H1 (cell line): ENCODE measurements at regions not wholly inside any gene's neighbourhood (a gene's known extent, or its start where the extent isn't known, plus 50 kb on each side); places are given as distances from the start of the nearest gene placed in this dataset.

ENCODE experiments used
- CTCF ChIA-PET: fragments of 300-600 bp; sonication (Branson Sonifier 250); formaldehyde crosslinking; loops from one replicate; lab custom pipeline; 2021; ENCODE audit not compliant: partially characterized antibody; lab: Charles Lee
- POLR2A ChIA-PET: fragments of 300-600 bp; sonication (Branson Sonifier 250); formaldehyde crosslinking; loops from one replicate; lab custom pipeline; 2021; ENCODE audit warnings: inconsistent platforms; ENCODE audit not compliant: partially characterized antibody; lab: Charles Lee
- DNase-seq, 2 experiments: peaks; one replicate each; pipeline versions ENCODE4 v3.0.0 to v3.0.0-alpha.2; 2010 to 2022; ENCODE audit warnings: low spot score in 2 of 2, low read depth in 1 of 2, mixed read lengths in 1 of 2
- FAIRE-seq: peaks from 2 replicates; lab custom pipeline; 2011; peaks lifted over from hg19 to GRCh38; lab: Jason Lieb, UNC
- H2AFZ ChIP-seq: 2 replicates; pipeline ENCODE4 v1.8.1; 2012; ENCODE audit warnings: low read length, inconsistent platforms
- H2AK5ac ChIP-seq: 2 replicates; pipeline ENCODE4 v1.6.1; 2013; ENCODE audit warnings: low read depth, low read length
- H2BK120ac ChIP-seq: replicated peaks from 2 replicates; pipeline ENCODE3; 2013; ENCODE audit warnings: low read depth, low read length, inconsistent platforms
- H2BK12ac ChIP-seq: 2 replicates; pipeline ENCODE4 v1.6.1; 2013; ENCODE audit warnings: low read depth, low read length
- H2BK15ac ChIP-seq: 2 replicates; pipeline ENCODE4 v1.6.1; 2013; ENCODE audit warnings: low read length
- H2BK20ac ChIP-seq: 2 replicates; pipeline ENCODE4 v1.6.1; 2013; ENCODE audit warnings: low read length
- H2BK5ac ChIP-seq: 2 replicates; pipeline ENCODE4 v1.6.1; 2013; ENCODE audit warnings: low read depth, low read length
- H3K14ac ChIP-seq: 2 replicates; pipeline ENCODE4 v1.6.1; 2013; ENCODE audit warnings: inconsistent platforms; ENCODE audit not compliant: insufficient read length
- H3K18ac ChIP-seq: 2 replicates; pipeline ENCODE4 v1.6.1; 2013; ENCODE audit warnings: low read length; ENCODE audit errors: extremely low read depth
- H3K23ac ChIP-seq: 2 replicates; pipeline ENCODE4 v1.6.1; 2013; ENCODE audit warnings: inconsistent platforms; ENCODE audit not compliant: insufficient read length
- H3K23me2 ChIP-seq: 2 replicates; pipeline ENCODE4 v1.6.1; 2013; ENCODE audit warnings: low read depth, low read length
- H3K27ac ChIP-seq: 2 replicates; pipeline ENCODE4 v1.6.1; 2011; ENCODE audit warnings: low read depth, low read length, inconsistent platforms
- H3K27me3 ChIP-seq, 4 experiments: replicated peaks in 1 of 4; 1 replicate in 1 of 4; 2 replicates in 3 of 4; pipeline versions ENCODE4 v1.6.1 to v1.8.1; 2011 to 2013; ENCODE audit warnings: low read length in 3 of 4, mild to moderate bottlenecking in 3 of 4, inconsistent platforms in 2 of 4, mixed read lengths in 2 of 4, moderate library complexity in 1 of 4; ENCODE audit not compliant: control insufficient read depth in 3 of 4, insufficient read depth in 3 of 4; ENCODE audit errors: extremely low read depth in 1 of 4
- H3K36me3 ChIP-seq, 4 experiments: 2 replicates each; pipeline versions ENCODE4 v1.6.1 to v1.8.1; 2011 to 2013; ENCODE audit warnings: mild to moderate bottlenecking in 4 of 4, low read length in 3 of 4, moderate library complexity in 2 of 4, control low read depth in 1 of 4, inconsistent platforms in 1 of 4; ENCODE audit not compliant: insufficient read depth in 4 of 4, control insufficient read depth in 2 of 4
- H3K4ac ChIP-seq: replicated peaks from 2 replicates; pipeline ENCODE3; 2013; ENCODE audit warnings: low read length, low read depth, mixed read lengths, inconsistent platforms; ENCODE audit not compliant: insufficient read length
- H3K4me1 ChIP-seq, 4 experiments: replicated peaks in 1 of 4; 1 replicate in 1 of 4; 2 replicates in 3 of 4; pipeline versions ENCODE4 v1.6.1 to v1.8.1; 2011 to 2013; ENCODE audit warnings: low read length in 3 of 4, inconsistent platforms in 2 of 4, mixed read lengths in 1 of 4; ENCODE audit not compliant: insufficient read depth in 4 of 4, control insufficient read depth in 3 of 4
- H3K4me2 ChIP-seq, 2 experiments: 2 replicates each; pipeline versions ENCODE4 v1.6.1 to v1.8.1; 2011 to 2013; ENCODE audit warnings: low read depth in 2 of 2, low read length in 2 of 2, control low read depth in 1 of 2, inconsistent platforms in 1 of 2, mild to moderate bottlenecking in 1 of 2; ENCODE audit not compliant: insufficient read depth in 1 of 2
- H3K4me3 ChIP-seq, 4 experiments: fragments of 200-600, 300-600 bp in 1 of 4; sonication (generic), shearing (Covaris generic), sonication (Bioruptor Twin) in 1 of 4; 2 replicates each; pipeline versions ENCODE4 v1.5.1 to v1.8.1; 2011 to 2016; ENCODE audit warnings: low read length in 4 of 4, low read depth in 3 of 4, control low read depth in 2 of 4, inconsistent platforms in 2 of 4, mild to moderate bottlenecking in 2 of 4, mixed read lengths in 1 of 4, moderate library complexity in 1 of 4; ENCODE audit not compliant: insufficient read depth in 2 of 4; ENCODE audit errors: extremely low read depth in 1 of 4
- H3K56ac ChIP-seq: replicated peaks from 2 replicates; pipeline ENCODE3; 2013; ENCODE audit warnings: low read depth, mild to moderate bottlenecking, mixed read lengths, low read length, inconsistent platforms; ENCODE audit not compliant: insufficient read length
- H3K79me1 ChIP-seq: 2 replicates; pipeline ENCODE4 v1.6.1; 2013; ENCODE audit warnings: low read depth, low read length, control low read depth
- H3K79me2 ChIP-seq, 2 experiments: 2 replicates each; pipeline versions ENCODE4 v1.6.1 to v1.8.1; 2012 to 2013; ENCODE audit warnings: low read length in 2 of 2, mild to moderate bottlenecking in 2 of 2, inconsistent platforms in 1 of 2; ENCODE audit not compliant: insufficient read depth in 2 of 2, control insufficient read depth in 1 of 2
- H3K9ac ChIP-seq, 4 experiments: replicated peaks in 1 of 4; 1 replicate in 1 of 4; 2 replicates in 3 of 4; pipeline versions ENCODE4 v1.6.1 to v1.8.1; 2011 to 2013; ENCODE audit warnings: low read depth in 3 of 4, low read length in 3 of 4, control low read depth in 2 of 4, mild to moderate bottlenecking in 2 of 4, moderate library complexity in 2 of 4, inconsistent platforms in 1 of 4; ENCODE audit errors: extremely low read depth in 1 of 4
- H3K9me3 ChIP-seq, 2 experiments: 2 replicates each; pipeline versions ENCODE4 v1.6.1 to v1.8.1; 2012 to 2013; ENCODE audit warnings: mild to moderate bottlenecking in 2 of 2, moderate library complexity in 2 of 2, control low read depth in 1 of 2, inconsistent platforms in 1 of 2, low read depth in 1 of 2, low read length in 1 of 2, mixed read lengths in 1 of 2; ENCODE audit not compliant: insufficient read depth in 2 of 2
- H4K20me1 ChIP-seq, 2 experiments: replicated peaks in 1 of 2; 2 replicates each; pipeline versions ENCODE3 to v1.8.1; 2011 to 2013; ENCODE audit warnings: inconsistent platforms in 2 of 2, low read length in 2 of 2, mild to moderate bottlenecking in 1 of 2; ENCODE audit not compliant: insufficient read depth in 2 of 2, control insufficient read depth in 1 of 2
- H4K5ac ChIP-seq: 2 replicates; pipeline ENCODE4 v1.6.1; 2013; ENCODE audit warnings: low read length, low read depth, mixed read lengths, inconsistent platforms; ENCODE audit not compliant: insufficient read length
- H4K8ac ChIP-seq: 2 replicates; pipeline ENCODE4 v1.8.0; 2013; ENCODE audit warnings: mild to moderate bottlenecking, moderate library complexity, low read length, inconsistent platforms; ENCODE audit not compliant: insufficient read depth; ENCODE audit errors: extremely low read depth
- H4K91ac ChIP-seq: replicated peaks from 2 replicates; pipeline ENCODE3; 2013; ENCODE audit warnings: low read length, mixed read lengths, inconsistent platforms; ENCODE audit not compliant: insufficient read length
- CTCF ChIP-seq, 3 experiments: IDR thresholded peaks; 1 replicate in 2 of 3; 2 replicates in 1 of 3; pipeline versions ENCODE4 v1.5.1 to v1.6.1; 2011; ENCODE audit warnings: low read length in 3 of 3, mild to moderate bottlenecking in 3 of 3, inconsistent platforms in 2 of 3, low read depth in 1 of 3, moderate library complexity in 1 of 3; ENCODE audit not compliant: insufficient read depth in 1 of 3; ENCODE audit errors: control extremely low read depth in 1 of 3
- HDAC2 ChIP-seq, 2 experiments: fragments of 300-600 bp in 1 of 2; sonication (generic) in 1 of 2; IDR thresholded peaks; 2 replicates each; pipeline ENCODE4 v1.6.1; 2011 to 2012; ENCODE audit warnings: low read depth in 2 of 2, low read length in 2 of 2, mild to moderate bottlenecking in 2 of 2, moderate library complexity in 2 of 2, borderline replicate concordance in 1 of 2, inconsistent platforms in 1 of 2
- NANOG ChIP-seq: IDR thresholded peaks from 2 replicates; pipeline ENCODE4 v1.6.1; 2011; ENCODE audit warnings: low read length, low read depth, mild to moderate bottlenecking, inconsistent platforms; ENCODE audit not compliant: insufficient read depth, poor library complexity, severe bottlenecking
- TF ChIP-seq, protein P1 (sequence below): IDR thresholded peaks from 2 replicates; pipeline ENCODE4 v1.6.1; 2011; ENCODE audit warnings: low read length, improper control_type of control experiment

GRCh38 chr5:161183559-161183958 lies 331.5 kb upstream of the ATP10B start:
- no peak overlapping the region for H4K8ac ChIP-seq
- no peaks in the 10 kb centered on the region for H3K79me1 ChIP-seq
- H4K91ac ChIP-seq = no peak overlapping the region
- no peaks in the 10 kb centered on the region for H3K9me3 ChIP-seq
- DNase-seq = no peak
- H3K4ac ChIP-seq = no peak overlapping the region
- H2BK5ac ChIP-seq = no peak overlapping the region
- peaks cover 2% of the 10 kb centered on the region; the same call in 1 of the 2 replicates for H3K23me2 ChIP-seq
- no peak overlapping the region for H3K4me3 ChIP-seq
- no peaks in the 10 kb centered on the region for H3K4me1 ChIP-seq
- no peak overlapping the region for H2AK5ac ChIP-seq
- H2BK120ac ChIP-seq = no peak overlapping the region
- H3K9ac ChIP-seq = no peak overlapping the region
- H2AFZ ChIP-seq = no peak overlapping the region
- POLR2A ChIA-PET = no interaction called here
- H3K79me2 ChIP-seq = no peaks in the 10 kb centered on the region
- H3K18ac ChIP-seq = no peak overlapping the region
- CTCF ChIA-PET = no interaction called here
- no peaks in the 10 kb centered on the region for H3K27me3 ChIP-seq
- no peak overlapping the region for H4K5ac ChIP-seq
- no peaks in the 10 kb centered on the region for H4K20me1 ChIP-seq
- H3K4me2 ChIP-seq = no peak overlapping the region
- no peak overlapping the region for H3K23ac ChIP-seq
- H3K27ac ChIP-seq = no peak overlapping the region
- no peak overlapping the region for H3K56ac ChIP-seq
- no peak for TF ChIP-seq CTCF (IDR thresholded peaks at IDR 0.05; ENCODE audit: control extremely low read depth in 1 of 3, insufficient read depth in 1 of 3, low read depth in 1 of 3, low read length in 3 of 3)
- TF ChIP-seq NANOG = no peak
- TF ChIP-seq, protein P1, sequence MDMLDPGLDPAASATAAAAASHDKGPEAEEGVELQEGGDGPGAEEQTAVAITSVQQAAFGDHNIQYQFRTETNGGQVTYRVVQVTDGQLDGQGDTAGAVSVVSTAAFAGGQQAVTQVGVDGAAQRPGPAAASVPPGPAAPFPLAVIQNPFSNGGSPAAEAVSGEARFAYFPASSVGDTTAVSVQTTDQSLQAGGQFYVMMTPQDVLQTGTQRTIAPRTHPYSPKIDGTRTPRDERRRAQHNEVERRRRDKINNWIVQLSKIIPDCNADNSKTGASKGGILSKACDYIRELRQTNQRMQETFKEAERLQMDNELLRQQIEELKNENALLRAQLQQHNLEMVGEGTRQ = no peak
- no peak for TF ChIP-seq HDAC2 (IDR thresholded peaks at IDR 0.05; ENCODE audit: borderline replicate concordance in 1 of 2, low read depth in 2 of 2, low read length in 2 of 2)
- H3K36me3 ChIP-seq = no peaks in the 10 kb centered on the region
- H2BK15ac ChIP-seq = no peak overlapping the region
- no peak overlapping the region for H3K14ac ChIP-seq
- no peak overlapping the region for H2BK20ac ChIP-seq
- FAIRE-seq = no peak
- H2BK12ac ChIP-seq = no peak overlapping the region
